NT2/D1 (cell line): ENCODE measurements at regions not wholly inside any gene's neighbourhood (a gene's known extent, or its start where the extent isn't known, plus 50 kb on each side); places are given as distances from the start of the nearest gene placed in this dataset.

Experiments
- SUZ12 ChIP-seq: IDR thresholded peaks from 2 replicates; pipeline ENCODE4 v1.6.1; 2011; ENCODE audit not compliant: insufficient read length, insufficient read depth; ENCODE audit errors: extremely low read depth
- YY1 ChIP-seq: IDR thresholded peaks from 2 replicates; pipeline ENCODE4 v1.6.1; 2011; ENCODE audit not compliant: insufficient read length, insufficient read depth
- ZNF274 ChIP-seq: IDR thresholded peaks from 2 replicates; pipeline ENCODE4 v1.6.1; 2011; ENCODE audit warnings: mild to moderate bottlenecking, low read depth, low read length

DNA sequence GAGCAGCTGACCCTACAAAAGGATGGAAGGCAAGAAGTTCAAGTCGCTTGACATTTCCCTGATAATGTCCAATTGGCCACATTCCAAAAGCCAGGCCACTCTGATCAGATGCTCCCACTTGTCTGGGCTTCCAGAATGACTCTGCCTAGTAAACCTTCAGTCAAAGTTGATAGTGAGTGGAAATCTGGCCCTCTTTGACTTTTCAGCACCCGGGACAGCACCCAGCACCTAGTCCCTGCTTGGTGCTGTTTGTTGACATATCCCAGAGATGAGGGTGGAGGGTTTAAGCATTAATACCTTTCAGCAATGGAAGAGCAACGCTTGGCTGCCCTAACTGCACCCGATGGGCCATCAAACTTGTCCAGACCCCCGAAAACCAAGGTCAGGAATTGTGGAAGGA is 131.3 kb downstream of the AIPL1 start:
- TF ChIP-seq YY1 (no peak), ZNF274 (no peak), SUZ12 (no peak)
